ENCODE measurements at regions not wholly inside any gene's neighbourhood (a gene's known extent, or its start where the extent isn't known, plus 50 kb on each side); places are given as distances from the start of the nearest gene placed in this dataset.

DNA sequence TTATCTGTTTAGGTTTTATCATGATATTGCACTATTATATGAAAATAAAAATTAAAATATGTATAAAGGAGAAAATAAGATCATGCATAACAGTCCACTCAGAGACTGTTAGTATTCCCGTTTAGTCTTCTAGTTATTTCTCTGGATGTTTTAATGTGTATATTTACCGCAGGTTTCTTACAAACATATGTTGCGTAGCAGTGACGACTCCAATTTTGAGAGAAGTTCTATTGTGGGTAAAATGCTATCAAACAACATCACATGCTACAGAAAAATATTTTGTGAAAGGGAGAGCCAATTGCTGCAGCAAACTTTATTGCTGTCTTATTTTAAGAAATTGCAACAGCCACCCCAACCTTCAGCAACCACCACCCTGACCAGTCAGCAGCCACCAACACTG lies 72.4 kb upstream of the NXT1 start:
- DNase-seq, result no peak

- DNase-seq, result no peak
Measured at GRCh38 chr20:23277316-23277715, 73.3 kb upstream of the NXT1 start.

DNA sequence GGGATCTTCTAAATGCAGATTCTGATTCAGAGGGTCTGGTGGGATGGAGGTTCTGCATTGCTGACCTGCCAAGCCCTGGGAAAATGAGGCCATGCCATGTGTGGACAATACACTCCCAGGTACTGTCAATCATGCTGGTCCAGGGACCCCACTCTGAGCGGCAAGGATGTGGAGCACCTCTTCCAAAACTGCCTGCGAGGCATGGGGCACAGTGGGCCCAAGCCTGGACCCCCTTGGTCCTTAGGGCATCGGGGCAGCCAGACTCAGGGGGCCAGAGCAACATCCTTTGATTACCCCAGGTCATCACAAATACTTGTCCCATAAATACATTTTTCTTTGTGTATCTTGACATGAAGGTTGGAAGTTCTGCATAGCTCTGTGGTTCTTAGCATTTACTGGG lies 76.8 kb upstream of the NXT1 start:
- DNase-seq, result no peak

GRCh38 chr20:23272176-23273029 lies 78.2 kb upstream of the NXT1 start:
- DNase-seq, result no peak

DNA sequence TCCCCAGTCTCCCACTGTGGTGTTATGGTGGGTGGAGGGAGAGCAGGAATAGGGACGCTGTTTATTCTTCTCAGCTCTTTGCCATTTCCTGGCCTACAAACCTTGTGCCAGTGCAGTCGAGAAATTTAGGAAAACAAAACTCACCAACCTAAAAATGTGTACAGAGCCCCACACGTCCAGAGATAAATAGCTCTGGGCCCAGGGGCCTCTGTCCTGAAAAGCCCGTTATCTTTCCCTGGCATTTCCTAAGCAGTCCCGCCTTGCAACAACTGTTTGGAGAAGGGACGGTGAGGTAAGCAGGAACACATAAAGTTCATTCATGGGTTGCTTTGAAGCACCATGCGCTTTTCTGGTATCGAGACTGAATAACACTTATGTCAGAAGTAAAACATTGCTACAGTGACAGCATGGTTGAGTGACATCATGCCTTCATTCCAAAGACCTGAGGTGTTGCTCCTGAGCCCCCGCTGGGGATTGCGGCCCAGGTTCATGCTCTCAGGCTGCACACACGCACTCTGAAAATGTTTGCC lies 80.1 kb upstream of the NXT1 start:
- no peak for DNase-seq

- DNase-seq, result no peak
Measured at GRCh38 chr20:23269954-23270353, 80.6 kb upstream of the NXT1 start.

GRCh38 chr20:23268792-23269354 lies 81.7 kb upstream of the NXT1 start:
- no peak for DNase-seq

DNA sequence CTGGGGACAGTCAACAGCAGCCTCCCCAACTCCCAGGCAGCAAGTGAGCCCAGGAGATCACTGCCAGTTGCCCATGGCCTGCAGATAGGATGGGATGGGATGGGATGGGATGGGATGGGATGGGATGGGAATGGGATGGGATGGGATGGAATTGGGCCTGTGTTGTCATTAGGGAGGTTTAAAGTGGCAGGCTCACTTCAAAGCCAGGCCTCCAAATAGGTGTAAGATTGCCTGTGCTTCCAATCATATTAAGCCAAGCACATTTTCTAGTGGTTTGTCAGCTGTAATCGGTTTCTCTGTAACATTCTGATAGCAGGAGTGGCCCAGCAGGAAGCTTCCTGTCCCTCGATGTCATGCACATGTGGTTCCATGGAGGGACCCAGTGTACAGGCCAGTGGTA lies 82.7 kb upstream of the NXT1 start:
- no peak for DNase-seq

DNA sequence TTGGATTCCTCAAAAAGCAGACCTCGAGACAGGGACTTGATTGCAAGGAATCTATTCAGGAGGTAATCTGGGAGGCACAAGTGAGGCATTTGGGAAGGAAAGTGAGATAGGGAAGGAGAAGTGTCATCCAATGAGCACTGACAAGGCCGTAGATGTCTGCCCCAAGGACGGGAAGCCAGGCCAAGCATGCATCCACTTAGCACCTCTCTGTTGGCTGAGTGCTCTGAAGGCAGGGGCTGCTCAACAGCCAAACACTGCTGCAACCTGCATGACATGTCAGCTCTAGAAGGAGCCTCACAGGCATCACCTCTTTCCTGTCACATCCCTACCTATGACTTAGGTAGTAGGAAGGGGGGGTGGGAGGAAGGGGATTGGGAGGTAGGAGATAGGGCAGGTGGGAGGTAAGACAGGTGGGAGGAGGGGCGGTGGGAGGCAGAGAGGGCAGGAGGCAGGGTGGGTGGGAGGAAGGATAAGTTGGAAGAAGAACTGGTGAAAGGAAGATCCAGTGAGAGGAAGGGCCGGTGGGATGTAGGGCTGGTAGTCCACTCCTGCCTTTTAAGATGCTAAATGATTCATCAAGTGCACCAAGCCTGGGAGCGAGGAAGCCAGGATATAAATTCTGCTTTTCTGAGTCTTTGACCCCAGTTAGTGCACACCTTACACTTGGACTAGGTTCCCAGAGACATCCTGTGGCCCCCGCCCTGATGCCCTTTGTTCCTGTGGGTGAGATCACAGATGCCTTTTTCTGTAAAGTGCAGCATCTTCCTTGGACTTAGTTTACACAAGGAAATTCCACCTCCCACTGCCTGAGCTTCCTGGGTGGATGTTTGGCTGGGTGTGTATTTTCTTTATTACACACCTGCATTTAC lies 83.8 kb upstream of the NXT1 start:
- DNase-seq, result no peak

DNA sequence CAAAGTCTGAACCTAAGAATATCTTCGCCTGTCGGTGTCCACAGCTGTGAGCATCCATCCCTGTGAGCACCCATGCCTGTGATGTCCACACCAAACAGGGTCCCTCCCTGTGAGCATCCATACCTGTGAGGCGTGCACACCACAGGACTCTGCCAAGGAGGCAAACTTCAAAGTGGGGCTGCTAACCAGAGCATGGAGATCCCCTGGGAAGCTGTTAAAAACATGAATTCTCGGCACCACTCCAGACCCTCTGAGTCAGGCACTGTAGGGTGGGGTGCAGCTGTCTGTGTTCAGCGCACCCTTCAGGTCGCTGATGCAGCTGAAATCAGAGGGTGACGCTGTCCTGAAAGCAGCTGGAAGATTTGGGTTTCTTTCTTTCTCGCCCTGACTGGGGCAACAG lies 85.4 kb upstream of the NXT1 start:
- no peak for DNase-seq

- no peak for DNase-seq
Measured at GRCh38 chr20:23264545-23264944, 86.0 kb upstream of the NXT1 start.

DNA sequence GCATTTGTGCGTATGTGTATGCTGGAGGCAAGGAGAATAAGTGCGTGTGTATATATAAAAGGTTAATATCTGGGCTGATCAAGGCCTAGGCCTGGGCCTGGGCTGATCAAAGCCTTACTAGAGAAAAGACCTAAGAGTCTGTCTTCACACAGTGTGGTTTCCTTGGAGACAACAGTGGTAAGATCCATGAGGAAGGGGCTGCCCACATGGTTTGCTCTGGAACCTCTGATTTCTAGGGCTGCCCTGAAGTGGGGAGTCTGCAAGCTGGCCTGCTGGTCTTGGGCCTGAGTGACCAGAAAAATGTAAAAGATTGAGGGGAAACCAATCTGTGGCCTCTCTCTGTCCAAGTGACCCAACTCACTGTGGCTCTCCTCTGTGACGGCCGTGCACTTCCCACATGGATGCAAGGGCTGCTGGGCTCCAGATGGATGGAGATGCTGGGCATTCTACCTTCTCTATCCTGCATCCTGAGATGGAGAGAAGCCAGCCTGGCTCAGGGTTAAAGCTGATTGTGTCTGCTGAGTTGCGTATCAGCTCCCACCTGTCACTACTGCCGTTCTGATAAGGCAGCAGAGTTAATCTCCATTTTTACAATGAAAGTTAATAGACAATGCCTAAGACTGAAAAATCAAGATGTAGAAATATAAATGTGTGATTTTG lies 90.3 kb upstream of the NXT1 start:
- no peak for DNase-seq

DNA sequence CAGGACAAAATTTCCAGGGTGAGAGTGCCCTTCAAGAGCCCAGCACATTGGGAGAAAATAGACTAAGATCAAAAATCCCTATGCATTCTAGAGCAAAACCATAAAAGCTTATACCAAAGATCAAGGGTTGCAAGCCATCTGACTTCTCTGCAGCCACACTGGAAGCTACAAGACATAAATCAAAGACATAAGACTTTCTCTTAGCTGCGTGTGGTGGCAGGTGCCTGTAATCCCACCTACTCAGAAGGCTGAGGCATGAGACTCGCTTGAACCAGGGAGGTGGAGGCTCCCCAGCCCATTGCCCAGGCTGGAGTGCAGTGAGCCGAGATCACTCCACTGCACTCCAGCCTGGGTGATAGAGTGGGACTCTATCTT lies 91.9 kb upstream of the NXT1 start:
- DNase-seq, result no peak

DNA sequence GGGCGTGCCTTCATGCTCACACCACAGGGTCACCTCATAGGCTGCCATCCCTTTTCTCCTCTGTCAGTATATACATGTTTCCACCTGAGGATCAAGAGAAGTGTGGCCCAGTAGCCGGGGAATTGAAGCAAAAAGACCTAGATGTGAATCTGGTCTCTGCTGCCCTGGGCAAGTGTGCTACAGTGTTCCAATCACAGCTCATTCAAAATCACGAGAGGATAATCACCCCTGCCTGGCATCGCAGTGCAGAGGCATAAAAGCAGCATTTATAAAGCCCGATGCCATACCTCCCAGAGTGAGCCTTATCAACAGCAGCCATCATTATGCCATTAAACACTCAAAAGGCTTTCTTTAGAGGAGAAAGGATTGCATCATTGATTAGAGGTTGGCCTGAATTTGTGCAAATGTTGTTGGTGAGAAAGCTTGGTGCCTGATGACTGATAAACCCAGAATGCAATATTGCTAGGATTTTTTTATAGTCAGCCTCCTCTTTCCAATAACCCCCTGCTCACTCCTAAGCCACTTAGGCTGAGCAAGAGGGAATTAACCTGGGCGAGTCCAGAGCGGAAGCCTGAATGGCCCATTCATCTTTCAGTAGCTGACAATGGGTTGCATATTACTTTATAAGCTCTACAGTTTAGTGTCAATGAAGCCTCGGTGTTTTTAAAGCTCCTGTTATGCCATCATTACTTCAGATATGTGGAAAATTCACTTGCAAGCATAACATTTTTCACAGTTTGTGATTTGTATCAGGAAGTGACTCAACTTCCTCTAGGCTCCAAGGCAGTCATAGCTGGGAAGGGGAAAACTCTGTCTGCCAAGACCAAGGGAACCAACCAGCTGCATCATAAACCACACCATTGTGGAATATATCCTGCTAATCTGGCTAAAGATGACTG lies 92.5 kb upstream of the NXT1 start:
- peak; percentile 70 for DNase-seq

DNA sequence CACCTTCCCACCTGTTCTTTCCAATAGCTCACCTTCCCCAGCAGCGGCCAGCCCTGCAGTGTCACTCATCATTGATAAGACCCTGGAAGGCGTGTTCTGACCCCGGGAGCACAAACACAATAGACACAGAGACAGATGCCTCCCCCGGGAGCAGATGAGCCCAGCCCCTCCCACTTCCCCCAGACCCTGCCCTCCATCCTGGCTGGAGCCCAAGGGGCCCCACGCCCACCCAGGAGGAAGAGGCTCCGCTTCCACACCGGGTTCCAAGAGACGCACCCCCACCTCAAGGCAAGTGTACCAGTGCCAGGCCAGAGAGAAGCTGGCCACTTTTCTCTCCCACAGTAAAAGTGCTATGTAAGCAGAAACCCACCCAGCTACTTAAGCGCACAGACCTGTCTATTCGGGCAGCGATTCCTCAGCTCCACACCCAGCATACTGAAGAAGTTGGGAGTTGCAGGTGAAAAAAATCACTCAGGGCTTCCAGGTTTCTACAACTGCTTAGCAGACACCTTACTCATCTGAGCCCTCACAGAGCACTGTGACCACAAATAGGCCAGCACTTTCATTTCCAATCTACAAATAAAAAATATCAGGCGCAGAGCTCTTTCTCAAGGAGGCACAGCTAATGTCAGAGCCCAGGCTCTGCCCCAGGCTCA lies 93.4 kb upstream of the NXT1 start:
- no peak for DNase-seq

DNA sequence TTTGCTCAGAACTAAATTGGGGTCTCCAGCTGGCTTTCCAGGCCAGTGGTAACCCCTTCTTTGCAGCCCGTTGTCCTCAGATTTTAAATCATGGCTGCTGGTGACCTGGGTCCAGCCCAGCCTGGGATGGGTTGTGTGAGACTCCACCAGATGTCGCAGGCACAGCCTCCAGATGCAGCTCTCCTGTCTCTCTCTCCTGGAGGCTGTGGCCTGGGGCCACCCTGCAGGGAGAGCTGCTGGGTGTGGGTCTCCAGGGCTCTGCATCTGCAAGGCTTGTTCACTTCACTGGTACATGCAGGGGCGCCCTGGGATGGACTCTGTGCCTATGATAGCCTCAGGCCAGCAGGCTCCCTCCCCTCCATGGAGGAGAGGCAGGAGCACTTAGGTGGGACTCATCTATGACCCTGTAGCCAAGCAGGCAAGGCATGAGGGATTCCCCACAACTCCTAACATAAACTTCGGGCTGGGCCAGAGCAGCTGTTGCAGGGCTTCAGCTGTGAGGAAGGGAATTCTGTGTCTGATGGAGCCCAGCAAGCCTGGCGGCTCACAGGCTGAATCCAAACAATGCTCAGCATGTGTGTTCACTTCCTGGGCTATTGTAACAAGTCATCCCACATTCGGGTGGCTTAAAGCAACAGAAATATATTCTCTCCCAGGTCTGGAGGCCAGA lies 94.7 kb upstream of the NXT1 start:
- DNase-seq, result no peak

DNA sequence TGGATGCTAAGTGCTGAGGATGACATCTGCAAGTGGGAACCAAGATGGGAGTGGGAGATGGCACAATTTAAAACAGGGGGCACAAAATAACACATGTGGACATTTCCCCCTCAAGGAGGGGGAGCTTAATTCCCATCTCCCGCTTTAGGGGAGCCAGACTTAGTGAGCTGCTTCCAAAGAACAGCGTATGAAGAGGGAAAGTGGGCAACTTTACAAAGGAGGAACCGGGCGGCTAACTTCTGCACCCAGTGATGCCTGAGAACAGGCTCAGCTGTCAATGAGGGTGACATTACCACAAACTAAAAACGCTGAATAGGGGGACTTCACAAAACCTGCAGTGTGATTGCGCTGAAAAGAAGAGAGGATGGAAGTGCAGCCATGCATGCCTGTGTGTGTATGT lies 95.5 kb upstream of the NXT1 start:
- DNase-seq, result no peak

GRCh38 chr20:23254505-23254904 lies 96.1 kb upstream of the NXT1 start:
- DNase-seq, result no peak

DNA sequence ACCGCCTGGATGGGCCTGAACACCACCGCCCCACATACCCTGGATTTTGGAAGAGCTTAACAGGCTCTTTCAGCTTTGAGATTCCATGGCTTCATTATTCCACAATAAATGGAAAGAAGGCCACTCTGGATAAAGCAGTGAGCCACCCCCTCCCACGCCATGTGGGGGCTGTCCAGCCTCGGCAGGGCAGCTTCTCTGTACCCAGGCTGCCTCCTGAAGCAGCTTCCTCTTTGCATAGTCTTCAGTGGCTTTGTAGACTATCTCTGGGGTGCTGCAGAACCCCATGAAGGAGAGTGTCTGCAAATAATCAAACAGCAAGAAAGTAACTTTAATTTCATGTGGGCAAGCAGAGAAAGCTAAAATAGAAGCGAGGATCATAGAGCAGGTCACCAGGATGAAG lies 96.6 kb upstream of the NXT1 start:
- DNase-seq, result no peak

DNA sequence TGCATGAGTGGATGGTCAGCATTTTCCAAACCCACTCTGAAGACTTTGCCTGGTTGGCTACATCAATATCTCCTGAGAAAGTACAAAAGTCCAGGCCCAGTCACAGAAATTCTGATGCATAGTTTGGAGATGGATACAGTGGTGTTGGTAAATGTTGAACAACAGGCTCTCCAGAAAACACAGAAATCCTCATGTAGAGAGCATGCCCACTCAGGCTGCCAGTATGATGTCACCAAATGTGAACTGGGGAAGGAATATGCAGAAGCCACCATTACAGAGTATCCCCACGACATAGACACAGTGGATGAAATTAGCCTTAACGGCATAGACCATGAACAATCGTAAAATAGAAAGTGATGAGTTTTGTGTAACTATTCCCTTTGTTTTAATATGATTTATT lies 97.1 kb upstream of the NXT1 start:
- no peak for DNase-seq

- no peak for DNase-seq
Measured at GRCh38 chr20:23251779-23252178, 98.8 kb upstream of the NXT1 start.
